ENCODE measurements at regions not wholly inside any gene's neighbourhood (a gene's known extent, or its start where the extent isn't known, plus 50 kb on each side); places are given as distances from the start of the nearest gene placed in this dataset.

DNA sequence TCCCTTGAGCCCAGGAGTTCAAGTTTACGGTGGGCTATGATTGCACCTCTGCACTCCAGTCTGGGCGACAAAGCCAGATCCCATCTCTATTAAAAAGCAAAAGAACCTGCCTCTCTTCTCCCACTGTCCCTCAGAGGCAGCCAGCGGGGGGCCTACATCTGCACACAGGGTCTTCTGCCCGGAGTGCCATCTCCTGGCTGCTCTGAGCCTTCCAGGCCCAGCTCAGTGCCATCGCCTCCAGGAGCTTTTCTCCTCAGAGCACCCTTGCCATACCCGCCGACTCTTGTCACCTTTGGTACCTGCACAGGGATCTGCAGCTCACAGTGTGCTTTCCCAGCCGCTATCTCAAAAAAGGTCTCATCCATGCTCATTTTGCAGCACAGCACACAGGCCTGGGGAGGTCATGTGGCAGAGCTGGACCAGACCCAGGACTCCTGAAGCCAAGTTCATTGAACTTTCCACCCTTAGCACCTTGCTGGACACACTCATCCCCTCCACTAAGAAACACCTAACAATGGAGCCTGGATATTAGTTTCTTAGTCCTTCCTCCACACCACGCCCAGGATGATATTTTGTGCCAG lies 186.3 kb downstream of the HAUS1 start:
- in situ Hi-C loops (cut with HindIII; ENCODE audit: low sequenced_read_pairs) = no loop called here

DNA sequence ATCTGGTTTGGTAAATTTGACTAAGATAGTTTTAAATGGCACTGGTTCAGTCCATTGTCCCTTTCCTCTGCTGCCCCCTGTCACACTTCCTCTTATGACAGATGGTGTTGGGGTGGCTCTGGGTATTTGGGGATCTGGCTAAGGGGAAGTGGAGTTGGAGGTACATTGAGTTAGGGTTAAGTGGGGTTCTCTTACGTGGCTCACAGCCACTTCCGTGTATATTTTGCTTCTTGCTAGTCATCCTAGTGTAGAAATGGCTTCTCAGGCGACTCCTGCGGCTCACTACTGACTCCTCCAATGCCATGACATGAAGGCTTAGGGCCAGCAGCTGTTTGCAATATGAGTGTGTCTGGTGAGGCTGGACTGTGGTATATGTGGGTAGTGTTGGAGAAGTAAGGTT lies 187.0 kb downstream of the HAUS1 start:
- in situ Hi-C loops (cut with HindIII; ENCODE audit: low sequenced_read_pairs) = no loop called here

DNA sequence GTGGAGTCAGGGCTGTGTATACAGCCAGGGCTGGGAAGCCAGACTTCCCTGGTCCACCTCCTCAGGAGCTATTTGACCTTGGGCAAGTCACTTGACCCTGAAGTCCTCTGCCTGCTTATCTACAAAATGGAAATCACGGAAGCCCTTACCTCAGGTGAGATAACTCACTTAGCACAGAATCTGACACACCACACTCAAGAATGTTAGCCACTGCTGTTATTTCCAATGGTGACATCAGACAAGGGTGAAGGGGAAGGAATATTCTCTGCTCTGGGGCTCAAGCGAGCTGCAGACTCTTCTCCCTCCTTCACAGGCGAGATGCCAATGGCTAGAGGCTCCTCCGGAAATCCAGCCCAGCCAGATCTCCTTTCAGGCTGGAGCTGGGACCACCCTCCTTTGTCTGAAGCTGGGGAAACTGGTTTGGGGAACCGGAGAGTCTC lies 189.6 kb downstream of the HAUS1 start:
- in situ Hi-C loops (cut with HindIII; ENCODE audit: low sequenced_read_pairs) = no loop called here

DNA sequence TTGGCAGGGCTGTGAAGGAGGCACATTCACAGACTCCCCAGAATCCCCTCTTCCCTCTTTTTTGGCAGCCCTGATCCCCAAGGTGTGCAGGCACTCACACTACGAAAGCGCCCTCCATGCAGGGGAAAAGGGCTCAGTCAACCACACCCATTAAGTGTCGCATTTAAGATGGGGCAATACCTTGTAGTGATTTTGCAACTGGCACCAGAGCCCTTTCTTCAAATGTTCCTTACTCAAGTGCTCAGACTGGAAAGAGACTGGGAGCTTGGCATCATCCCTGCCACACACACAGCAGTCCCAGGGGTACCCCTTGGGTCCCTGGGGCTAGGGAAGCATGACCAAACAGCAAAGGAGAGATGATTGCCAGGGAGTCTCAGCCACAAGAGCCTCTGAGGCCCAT lies 190.1 kb downstream of the HAUS1 start:
- in situ Hi-C loops (cut with HindIII; ENCODE audit: low sequenced_read_pairs) = no loop called here

DNA sequence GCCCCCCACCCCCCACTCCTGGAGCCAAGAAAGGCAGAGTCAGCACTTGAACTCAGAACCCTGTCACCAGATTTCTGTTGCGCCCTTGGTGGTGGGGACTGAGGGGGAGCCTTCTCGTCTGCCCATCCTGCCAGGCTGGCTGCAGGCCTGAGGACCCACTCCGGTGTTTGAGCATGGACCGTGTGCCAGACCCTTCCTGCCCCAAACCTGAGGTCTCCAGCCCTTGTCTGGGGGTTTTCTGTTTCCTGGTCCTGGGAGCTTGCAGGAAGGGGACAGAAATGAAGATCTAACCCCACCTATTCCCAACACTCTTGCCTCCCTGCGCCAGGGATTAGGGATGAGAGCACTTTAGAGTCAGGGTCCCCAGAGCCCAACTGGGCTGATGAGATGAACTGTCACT lies 190.6 kb downstream of the HAUS1 start:
- in situ Hi-C loops (cut with HindIII; ENCODE audit: low sequenced_read_pairs) = no loop called here

DNA sequence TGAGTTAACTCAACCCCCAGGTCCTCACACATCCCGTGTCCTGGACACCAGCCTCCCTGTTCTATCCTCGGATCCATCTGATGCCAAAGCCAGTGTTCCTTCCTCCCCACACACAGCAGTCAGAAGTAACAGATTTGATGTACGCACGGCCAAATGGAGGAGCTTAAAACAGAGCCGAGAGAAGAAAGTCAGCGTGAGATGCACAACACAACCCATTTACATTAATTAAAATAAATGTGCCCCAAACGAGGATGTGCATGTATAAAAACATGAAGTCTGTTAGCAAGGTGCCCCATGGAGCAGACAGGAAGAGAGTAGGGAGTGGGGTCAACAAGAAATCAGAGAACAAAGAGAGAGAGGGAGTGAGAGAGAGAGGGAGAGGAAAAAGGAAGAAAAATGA lies 191.2 kb downstream of the HAUS1 start:
- in situ Hi-C loops (cut with HindIII; ENCODE audit: low sequenced_read_pairs) = no loop called here

DNA sequence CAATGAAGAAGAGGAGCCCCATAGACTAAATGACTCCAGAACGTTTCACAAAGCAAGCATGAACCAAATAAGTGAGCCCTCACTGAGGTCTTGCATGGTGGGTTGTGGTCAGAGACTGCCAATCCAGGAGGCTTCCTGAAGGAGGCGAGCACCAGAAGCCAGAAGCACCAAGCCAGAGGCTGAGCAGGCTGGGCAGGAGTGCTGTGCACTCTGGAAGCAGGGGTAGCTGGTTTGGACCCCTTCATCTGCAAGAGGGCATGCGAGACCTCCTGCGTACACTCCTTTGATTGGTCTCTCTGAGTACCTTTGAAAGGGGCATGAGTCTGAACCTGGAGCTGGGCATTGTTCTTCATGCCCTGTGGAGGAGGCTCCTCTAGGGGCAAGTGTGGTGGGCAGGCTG lies 192.5 kb downstream of the HAUS1 start:
- in situ Hi-C loops (cut with HindIII; ENCODE audit: low sequenced_read_pairs) = no loop called here

DNA sequence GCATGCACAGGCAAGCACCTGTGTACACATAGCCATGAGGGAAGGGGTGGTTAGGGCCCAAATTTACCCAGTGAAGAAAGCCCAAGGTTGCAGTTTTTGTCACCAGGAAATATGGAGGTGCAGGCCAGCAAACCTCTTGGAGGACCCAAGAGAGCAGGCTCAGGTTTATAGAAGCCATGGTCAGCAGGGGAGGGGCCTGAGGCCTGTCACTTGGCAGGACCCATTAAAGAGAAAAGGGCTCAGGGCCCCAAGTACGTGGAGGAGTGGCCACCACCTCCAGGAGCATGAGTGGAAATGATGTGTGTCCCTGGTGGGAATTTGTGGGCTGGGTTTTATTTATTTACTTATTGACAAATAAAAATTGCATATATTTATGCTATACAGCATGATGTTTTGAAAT lies 192.9 kb downstream of the HAUS1 start:
- in situ Hi-C loops (cut with HindIII; ENCODE audit: low sequenced_read_pairs) = no loop called here

DNA sequence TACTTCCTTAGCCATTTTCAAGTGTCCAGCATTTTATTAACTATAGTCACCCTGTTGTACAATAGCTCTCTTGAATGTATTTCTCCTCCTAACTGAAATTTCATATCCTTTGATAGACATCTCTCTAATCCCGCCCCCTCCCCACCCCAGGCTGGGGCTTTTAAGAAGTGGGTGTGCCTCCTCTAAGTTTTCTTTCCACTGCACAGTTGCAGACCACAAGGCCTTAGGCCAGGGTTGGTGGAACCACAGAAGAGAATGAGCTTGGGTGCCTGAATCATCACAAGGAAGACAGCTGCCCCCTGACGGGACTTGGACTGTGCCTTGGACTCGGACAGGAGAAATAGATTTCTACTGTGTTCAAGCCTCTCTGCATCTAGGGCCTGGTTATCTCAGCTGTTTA lies 193.4 kb downstream of the HAUS1 start:
- in situ Hi-C loops (cut with HindIII; ENCODE audit: low sequenced_read_pairs) = no loop called here

DNA sequence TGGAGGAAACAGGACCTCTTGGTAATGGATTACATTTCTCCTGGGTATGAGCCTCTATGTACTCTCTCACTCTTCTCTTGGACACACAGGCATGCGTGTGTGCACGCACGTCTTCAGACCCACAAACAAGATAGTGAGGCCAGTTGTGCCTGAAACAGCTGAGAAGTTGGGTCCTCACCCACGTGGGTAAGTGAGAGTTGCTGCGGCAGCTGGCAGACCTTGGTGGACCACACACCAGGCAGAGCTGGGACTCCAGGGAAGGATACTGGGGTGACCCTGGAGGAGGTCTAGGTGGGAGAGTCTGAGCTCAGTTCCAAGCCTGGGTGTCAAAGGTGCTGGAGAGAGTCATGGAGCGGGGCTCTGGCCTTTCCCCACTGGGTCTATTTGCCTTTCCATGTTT lies 194.3 kb downstream of the HAUS1 start:
- in situ Hi-C loops (cut with HindIII; ENCODE audit: low sequenced_read_pairs) = no loop called here

DNA sequence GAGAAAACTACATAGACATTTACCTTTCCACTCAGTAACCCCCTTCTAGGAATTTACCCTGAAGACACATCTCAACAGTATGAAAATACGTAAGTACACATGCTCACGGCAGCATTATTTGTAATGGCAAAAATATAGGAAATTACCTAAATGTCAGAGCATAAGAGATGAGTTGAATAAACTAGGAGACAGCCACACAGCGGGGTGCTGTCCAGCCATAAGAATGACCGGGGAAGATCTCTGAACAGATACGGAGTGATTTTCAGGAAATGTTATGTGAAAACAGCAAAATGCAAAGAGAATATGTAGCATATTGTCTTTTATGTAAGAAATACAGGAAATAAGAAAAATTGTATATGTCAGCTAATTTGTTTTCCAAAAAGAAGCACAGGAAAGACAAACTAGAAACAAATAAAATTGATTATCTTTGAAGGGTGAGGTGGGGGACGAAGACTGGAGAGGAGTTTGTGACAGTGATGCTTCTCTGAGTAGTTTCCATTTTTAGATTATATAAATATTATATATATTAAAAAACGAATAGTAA lies 195.4 kb downstream of the HAUS1 start:
- in situ Hi-C loops (cut with HindIII; ENCODE audit: low sequenced_read_pairs) = no loop called here

DNA sequence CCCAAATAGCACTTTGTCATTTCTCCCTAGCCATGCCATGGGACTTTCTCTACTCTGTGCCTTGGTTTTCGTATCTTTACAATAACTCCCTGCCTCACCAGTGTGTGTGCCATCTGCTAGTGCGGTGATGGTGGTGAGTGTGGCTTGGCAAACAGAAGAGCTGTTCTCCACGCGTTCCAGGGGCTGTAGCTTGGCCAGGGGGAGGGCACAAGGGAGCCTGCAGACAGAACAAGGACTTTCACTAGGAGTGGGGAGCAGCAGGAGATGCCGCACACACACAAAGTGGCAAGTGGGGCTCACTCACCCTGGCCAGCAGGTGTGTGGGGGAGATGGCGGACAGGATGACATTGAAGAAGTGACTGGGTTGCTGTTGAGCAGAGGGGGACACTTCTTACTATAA lies 196.9 kb downstream of the HAUS1 start:
- in situ Hi-C loops (cut with HindIII; ENCODE audit: low sequenced_read_pairs) = no loop called here

DNA sequence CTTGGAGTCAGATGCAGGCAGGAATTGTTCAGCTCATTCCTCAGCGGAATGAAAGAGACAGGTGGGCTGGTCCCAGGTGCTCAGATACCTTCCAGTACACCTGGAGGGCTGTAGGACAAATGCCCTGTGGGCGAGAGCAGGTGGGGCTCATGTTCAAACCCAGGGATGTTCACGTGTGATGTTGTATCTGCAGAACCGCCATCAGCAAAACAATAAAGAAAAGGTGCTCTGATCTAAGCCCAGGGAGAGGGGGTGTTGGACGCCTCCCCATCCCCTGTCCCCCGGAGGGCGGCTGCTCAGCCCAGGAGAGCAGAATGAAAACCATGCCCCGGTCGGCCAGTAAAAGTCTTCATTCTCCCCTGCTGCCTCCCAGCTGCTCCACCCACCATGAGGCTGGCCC lies 197.4 kb downstream of the HAUS1 start:
- in situ Hi-C loops (cut with HindIII; ENCODE audit: low sequenced_read_pairs) = no loop called here

DNA sequence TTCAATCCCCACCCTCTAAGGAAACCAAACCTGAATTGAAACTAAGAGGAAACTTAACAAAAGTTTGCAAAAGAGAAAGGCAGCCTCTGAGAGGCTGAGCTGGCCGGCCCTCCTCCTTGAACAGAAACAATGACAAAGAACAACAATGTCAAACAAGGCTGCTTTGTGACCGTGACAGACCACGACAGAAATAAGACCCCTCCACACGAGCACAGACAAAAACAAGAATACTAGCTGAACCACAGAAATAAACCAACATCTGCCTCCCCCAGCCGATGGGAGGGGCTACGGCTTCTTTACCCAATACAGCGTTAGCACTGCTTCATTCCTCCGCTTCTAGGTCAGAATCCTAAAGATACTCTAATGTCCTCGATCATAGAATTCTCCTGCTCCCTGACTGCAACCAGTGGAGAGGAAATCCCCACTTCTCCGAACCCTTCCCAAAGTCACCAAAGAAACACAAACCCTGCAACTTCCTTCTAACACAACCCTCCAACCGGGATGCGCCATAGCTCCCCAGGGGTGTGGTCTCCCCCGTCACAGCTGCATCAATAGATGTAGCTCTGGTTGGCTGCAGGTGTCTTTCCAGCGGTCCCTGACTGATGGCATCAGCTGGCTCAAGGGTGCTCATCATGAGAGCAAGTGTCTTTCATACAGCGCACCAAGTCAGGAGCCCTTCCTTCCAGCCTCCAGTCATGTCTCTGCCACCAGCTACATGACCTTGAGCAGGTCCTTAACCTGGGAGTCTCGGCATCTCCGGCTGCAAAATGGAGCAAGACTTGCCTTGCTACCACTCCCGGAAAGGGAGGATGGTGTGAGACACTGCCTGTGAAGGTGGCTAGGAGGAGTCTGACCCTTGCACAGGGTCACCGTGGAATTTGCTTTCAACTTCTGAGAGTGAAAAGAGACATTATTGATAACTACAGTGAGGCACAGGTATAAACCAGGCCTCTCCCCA lies 198.6 kb downstream of the HAUS1 start:
- in situ Hi-C loops (cut with HindIII; ENCODE audit: low sequenced_read_pairs) = no loop called here

DNA sequence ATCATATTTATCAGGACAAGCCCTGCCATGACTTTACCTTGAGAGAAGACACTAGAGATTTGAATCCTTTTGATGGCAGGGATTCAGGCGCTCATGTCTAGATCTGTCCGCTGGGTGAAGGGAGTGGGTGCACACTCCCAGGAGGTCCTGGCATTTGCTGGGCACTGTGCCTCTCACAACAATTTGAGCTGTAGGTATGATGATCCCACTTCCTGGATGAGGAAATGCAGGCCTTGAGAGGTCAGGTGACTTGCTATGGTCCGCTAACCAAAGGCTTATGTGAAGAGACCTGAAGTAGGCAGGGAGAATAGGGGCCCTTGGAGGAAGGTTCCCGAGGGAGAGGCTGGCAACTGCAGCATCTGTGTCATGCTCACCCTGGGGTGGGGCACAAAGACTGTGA lies 206.1 kb downstream of the HAUS1 start:
- in situ Hi-C loops (cut with HindIII; ENCODE audit: low sequenced_read_pairs) = no loop called here

DNA sequence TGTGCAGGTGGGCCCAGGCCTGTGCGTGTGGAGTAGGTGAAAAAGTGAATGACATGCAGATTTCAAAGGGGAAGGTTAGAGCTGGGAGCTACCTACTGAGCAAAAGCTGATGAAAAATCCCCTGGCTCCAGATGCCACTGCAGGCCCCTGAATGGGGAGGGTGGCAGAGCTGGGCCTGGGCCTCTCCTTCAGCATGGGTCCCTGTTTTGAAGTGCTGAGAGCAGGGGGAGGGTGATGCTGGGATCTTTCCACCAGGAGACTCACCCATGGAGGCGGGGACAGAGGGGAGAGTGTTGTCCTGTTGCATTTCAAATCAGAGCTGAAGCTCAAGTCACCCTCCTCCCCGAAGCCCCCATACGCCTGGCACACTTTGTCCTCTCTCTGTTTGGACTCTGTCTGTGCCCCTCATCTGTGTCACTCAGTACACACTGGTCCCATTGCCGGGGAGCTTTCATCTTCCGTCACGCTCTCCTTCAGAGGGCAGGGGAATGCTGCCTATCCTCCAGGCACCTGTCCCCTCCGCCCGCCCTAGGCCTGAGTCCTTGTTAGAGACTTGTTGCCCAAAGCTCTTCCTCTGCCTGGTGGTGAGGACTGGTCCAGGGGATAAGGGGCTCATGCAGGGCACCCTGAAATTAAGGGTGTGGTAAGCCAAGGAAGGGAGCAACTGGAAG lies 206.6 kb downstream of the HAUS1 start:
- in situ Hi-C loops (cut with HindIII; ENCODE audit: low sequenced_read_pairs) = no loop called here

DNA sequence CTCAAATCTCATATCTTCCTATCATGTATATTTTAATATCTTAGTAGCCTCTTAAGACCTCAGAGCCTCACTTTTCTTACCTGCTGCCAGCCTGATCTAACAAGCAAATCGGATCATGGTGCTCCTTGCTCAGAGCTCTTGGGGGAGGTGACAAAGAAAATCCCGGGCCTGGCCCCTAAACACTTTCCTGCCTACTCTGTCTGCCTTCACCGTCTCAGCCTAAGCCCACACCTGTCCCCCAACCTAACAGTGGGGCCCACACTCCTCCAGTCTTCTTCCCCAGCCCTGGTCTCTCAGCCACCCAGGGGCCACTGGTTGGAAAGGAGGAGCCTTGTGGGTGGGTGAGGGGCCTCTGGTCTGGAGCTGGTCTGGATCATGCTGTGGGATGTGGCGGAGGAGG lies 207.3 kb downstream of the HAUS1 start:
- in situ Hi-C loops (cut with HindIII; ENCODE audit: low sequenced_read_pairs) = no loop called here

DNA sequence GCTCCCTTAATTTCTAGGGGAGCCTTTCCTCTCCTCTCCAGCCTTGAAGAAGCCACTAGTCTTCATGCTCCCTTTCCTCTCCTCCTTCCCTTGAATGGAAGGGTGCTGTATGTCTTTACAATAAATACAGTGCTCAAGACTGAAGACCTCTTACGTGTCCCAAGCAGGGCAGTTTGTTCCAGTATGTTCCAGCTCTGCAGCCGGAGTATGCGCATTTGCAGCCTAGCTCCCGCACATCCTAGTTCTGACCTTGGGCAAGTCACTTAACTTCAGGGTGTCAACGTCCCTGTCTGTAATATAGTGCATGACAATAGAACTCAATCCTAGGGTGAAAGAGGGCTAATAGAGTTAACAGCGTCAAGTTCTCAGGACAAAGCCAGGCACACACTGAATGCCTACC lies 208.0 kb downstream of the HAUS1 start:
- in situ Hi-C loops (cut with HindIII; ENCODE audit: low sequenced_read_pairs) = no loop called here

DNA sequence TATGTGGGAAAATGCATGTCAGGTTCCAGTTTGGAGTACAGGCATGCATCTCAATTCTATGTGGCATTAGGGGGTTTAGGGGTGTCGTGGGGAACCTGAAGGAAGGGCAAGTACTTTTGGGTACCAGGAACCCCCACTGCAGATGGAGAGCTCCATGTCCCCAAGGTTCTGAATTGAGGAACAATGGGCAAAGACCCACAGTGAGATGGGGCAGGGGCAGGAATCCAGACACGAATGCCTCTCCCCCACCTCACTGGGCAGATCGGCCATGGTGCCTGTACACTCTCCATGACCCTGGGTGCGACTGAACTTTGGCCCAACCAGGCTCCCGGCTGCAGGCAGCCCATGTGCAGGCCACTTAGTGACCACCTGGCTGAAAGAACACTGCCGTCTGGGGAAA lies 209.3 kb downstream of the HAUS1 start:
- in situ Hi-C loops (cut with HindIII; ENCODE audit: low sequenced_read_pairs) = no loop called here

DNA sequence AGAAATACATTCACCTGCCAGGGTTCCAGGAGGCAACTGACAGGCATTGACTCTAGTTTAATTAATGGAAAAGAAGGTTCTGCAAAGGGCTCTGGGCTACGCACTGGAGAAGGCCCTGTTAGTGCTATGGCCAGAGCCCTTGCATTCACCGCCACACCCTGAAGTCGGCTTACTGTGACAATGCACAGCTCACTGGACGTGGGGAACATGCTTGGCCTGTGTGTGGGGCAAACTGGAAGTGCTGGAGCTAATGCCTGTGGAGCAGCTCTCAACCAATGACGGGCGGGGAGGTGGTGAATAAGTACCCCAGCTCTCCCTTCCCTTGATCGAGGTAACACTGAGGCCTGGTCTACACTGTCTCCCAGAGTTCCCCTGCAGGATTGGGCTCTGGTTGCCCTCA lies 209.8 kb downstream of the HAUS1 start:
- in situ Hi-C loops (cut with HindIII; ENCODE audit: low sequenced_read_pairs) = no loop called here

DNA sequence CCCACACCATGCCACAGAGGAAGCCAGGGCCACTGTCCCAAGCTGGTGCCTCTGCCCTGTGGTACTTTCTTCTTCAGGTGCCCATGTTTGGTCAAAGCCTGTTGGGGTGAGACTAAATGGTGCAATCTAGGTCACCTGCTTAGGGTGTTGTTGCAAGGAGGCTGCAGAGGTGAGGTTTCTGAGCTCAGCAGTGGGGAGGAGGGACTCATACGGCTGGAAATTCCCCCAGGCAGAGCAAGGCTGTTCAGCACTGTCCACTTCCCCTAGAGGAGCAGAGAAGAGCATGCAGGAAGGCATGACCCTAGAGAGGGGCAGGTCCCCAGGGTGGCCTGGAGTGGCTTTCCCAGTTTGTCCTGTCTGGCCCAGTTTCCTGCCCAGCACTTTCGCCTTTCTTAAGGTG lies 211.0 kb downstream of the HAUS1 start:
- in situ Hi-C loops (cut with HindIII; ENCODE audit: low sequenced_read_pairs) = no loop called here

DNA sequence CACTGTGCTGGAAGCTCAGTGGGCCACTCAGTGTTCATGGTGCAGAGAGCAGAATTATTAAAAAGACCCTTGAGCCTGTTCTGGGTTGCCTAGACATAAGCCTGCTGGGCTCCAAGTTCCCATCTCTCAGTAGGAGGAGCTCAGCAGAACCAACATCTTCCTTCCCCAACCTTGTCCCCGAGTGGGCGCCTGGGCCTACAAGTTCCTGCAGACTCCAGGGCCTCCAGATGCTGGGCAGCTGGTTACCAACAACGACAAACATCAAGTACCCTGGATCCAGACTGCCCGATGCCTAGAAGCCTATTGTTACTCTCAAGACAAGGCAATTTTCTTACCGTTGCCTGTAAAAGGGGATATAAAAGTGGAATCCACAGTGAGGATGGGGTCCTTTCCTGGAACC lies 214.2 kb downstream of the HAUS1 start:
- in situ Hi-C loops (cut with HindIII; ENCODE audit: low sequenced_read_pairs) = no loop called here

Measured in DLD1 (cell line).